BLaER1 treated with 17β-estradiol and CSF1 and Interleukin-3, amounts not matched to agents 10 nM and 100 nM (cell line): ENCODE measurements at regions not wholly inside any gene's neighbourhood (a gene's known extent, or its start where the extent isn't known, plus 50 kb on each side); places are given as distances from the start of the nearest gene placed in this dataset.

Experiments
- H3K27ac ChIP-seq, 11 experiments: shearing (Covaris generic); formaldehyde crosslinking; 2 replicates each; pipeline ENCODE4 v1.8.1; 2022
- H3K27me3 ChIP-seq, 11 experiments: shearing (Covaris generic); formaldehyde crosslinking; 2 replicates each; pipeline ENCODE4 v1.8.1; 2022
- H3K36me3 ChIP-seq, 11 experiments: shearing (Covaris generic); formaldehyde crosslinking; 2 replicates each; pipeline ENCODE4 v1.8.1; 2022
- H3K4me1 ChIP-seq, 10 experiments: shearing (Covaris generic); formaldehyde crosslinking; 2 replicates each; pipeline ENCODE4 v1.8.1; 2022
- H3K4me2 ChIP-seq, 11 experiments: shearing (Covaris generic); formaldehyde crosslinking; 2 replicates each; pipeline ENCODE4 v1.8.1; 2022
- H3K4me3 ChIP-seq, 10 experiments: shearing (Covaris generic); formaldehyde crosslinking; 2 replicates each; pipeline ENCODE4 v1.8.1; 2022
- H3K9ac ChIP-seq, 11 experiments: shearing (Covaris generic); formaldehyde crosslinking; 2 replicates each; pipeline ENCODE4 v1.8.1; 2022
- H3K9me3 ChIP-seq, 11 experiments: shearing (Covaris generic); formaldehyde crosslinking; replicated peaks in 1 of 11; 2 replicates each; pipeline ENCODE4 v1.8.1; 2022
- H4K20me1 ChIP-seq, 11 experiments: shearing (Covaris generic); formaldehyde crosslinking; 2 replicates each; pipeline ENCODE4 v1.8.1; 2022
- Cebpa-rat ChIP-seq, 11 experiments: shearing (Covaris generic); IDR thresholded peaks; 2 replicates each; pipeline ENCODE4 v1.8.1; 2022

GRCh38 chr5:152907488-152908245 lies 502.6 kb upstream of the NMUR2 start:
- Histone ChIP-seq H3K36me3 (no peaks in the 10 kb centered on the region), H3K4me2 (no peak overlapping the region), H4K20me1 (no peaks in the 10 kb centered on the region), H3K27me3 (no peaks in the 10 kb centered on the region), H3K27ac (no peak overlapping the region), H3K9ac (no peak overlapping the region), H3K4me3 (no peak overlapping the region), H3K4me1 (no peaks in the 10 kb centered on the region), H3K9me3 (no peaks in the 10 kb centered on the region)
- no peak for TF ChIP-seq Cebpa-rat (IDR thresholded peaks at IDR 0.05)

- no peak for TF ChIP-seq Cebpa-rat (IDR thresholded peaks at IDR 0.05)
- Histone ChIP-seq H3K36me3 (no peaks in the 10 kb centered on the region), H3K4me2 (no peak overlapping the region), H3K27me3 (no peaks in the 10 kb centered on the region), H3K9ac (no peak overlapping the region), H3K4me3 (no peak overlapping the region), H3K4me1 (no peaks in the 10 kb centered on the region), H4K20me1 (no peaks in the 10 kb centered on the region), H3K9me3 (no peaks in the 10 kb centered on the region), H3K27ac (no peak overlapping the region)
Measured at GRCh38 chr5:152912924-152913323, 507.8 kb upstream of the NMUR2 start.

- Histone ChIP-seq H3K4me2 (no peak overlapping the region), H3K36me3 (no peaks in the 10 kb centered on the region)
- TF ChIP-seq Cebpa-rat (IDR thresholded peaks at IDR 0.05), result no peak
Measured at GRCh38 chr5:152932621-152933020, 527.5 kb upstream of the NMUR2 start.

DNA sequence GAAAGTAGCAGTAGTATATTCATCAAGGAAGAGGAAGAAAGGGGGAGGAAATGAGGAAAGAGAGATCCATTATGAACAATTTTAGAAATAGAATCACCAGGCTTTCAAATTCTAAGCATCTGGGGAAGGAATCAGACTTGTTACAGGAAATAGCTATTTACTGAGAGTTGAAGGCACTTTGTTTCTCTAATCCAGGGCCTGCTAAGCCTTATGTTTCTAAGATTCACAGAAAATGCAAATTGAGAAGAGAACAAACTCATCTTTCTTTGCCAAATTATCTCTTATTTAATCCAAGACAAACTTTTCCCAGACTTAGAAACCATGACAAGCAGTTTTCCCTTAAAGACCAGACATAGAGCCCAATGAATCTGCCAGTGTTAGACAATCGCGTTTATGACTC lies 528.0 kb upstream of the NMUR2 start:
- Histone ChIP-seq H3K9ac (no peak overlapping the region), H3K9me3 (peaks cover 5 to 11% (median 8%) of the 10 kb centered on the region in 11 experiments), H3K27ac (no peak overlapping the region), H3K4me2 (no peak overlapping the region), H4K20me1 (no peaks in the 10 kb centered on the region), H3K36me3 (no peaks in the 10 kb centered on the region), H3K4me1 (peaks cover 0 to 4% (median 0%) of the 10 kb centered on the region in 10 experiments; a peak in 1 of 20 replicates), H3K4me3 (no peak overlapping the region), H3K27me3 (no peaks in the 10 kb centered on the region)
- no peak for TF ChIP-seq Cebpa-rat (IDR thresholded peaks at IDR 0.05)

More at GRCh38 chr5:152932621-152933020, 527.5 kb upstream of the NMUR2 start:
- Histone ChIP-seq H3K27ac (no peak overlapping the region), H4K20me1 (no peaks in the 10 kb centered on the region), H3K4me1 (peaks cover 0 to 4% (median 0%) of the 10 kb centered on the region in 10 experiments; a peak in 1 of 20 replicates), H3K4me3 (no peak overlapping the region), H3K27me3 (no peaks in the 10 kb centered on the region), H3K9me3 (peaks cover under 1 to 7% (median 4%) of the 10 kb centered on the region in 11 experiments; a peak in 15 of 22 replicates), H3K9ac (no peak overlapping the region)

- no peak overlapping the region for H3K4me2 ChIP-seq
- H3K4me1 ChIP-seq, result peaks cover 0 to 4% (median 0%) of the 10 kb centered on the region in 10 experiments; a peak in 1 of 20 replicates
- no peak for TF ChIP-seq Cebpa-rat (IDR thresholded peaks at IDR 0.05)
- peaks cover 12 to 21% (median 16%) of the 10 kb centered on the region in 11 experiments for H3K9me3 ChIP-seq
- no peak overlapping the region for H3K27ac ChIP-seq
- H3K27me3 ChIP-seq, result no peaks in the 10 kb centered on the region
- H4K20me1 ChIP-seq, result no peaks in the 10 kb centered on the region
- no peaks in the 10 kb centered on the region for H3K36me3 ChIP-seq
- no peak overlapping the region for H3K9ac ChIP-seq
- no peak overlapping the region for H3K4me3 ChIP-seq
Measured at GRCh38 chr5:152938630-152939029, 533.6 kb upstream of the NMUR2 start.

DNA sequence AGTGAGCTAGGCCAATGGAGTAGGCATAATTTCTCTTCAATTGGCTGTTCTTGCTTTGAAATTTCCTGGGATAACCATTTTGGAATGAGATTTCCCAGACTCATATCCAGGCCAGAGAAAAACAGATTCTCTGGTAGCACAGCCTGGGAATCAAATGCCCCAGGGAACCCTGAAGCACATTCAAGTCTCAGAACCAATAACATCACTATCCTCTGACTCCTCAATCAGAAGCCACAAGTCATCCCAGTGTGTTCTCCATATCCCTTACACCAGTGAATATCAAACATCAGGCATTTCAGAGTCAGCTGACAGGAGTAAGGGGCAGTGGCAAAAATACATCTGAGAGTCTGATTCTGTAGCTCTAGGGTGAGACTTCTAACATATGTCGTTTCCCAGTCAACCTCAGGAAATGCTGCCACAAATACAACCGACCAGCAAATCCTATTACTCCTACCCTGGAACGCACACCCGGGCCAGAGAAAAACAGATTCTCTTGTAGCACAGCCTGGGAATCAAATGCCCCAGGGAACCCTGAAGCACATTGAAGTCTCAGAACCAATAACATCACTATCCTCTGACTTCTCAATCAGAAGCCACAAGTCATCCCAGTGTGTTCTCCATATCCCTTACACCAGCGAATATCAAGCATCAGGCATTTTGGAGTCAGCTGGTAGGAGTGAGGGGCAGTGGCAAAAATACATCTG lies 537.7 kb upstream of the NMUR2 start:
- no peak for TF ChIP-seq Cebpa-rat (IDR thresholded peaks at IDR 0.05)
- Histone ChIP-seq H3K27ac (no peak overlapping the region), H3K4me1 (no peaks in the 10 kb centered on the region), H3K9me3 (peaks cover 5 to 15% (median 11%) of the 10 kb centered on the region in 11 experiments), H3K4me3 (no peak overlapping the region), H3K9ac (no peak overlapping the region), H3K27me3 (no peaks in the 10 kb centered on the region), H3K4me2 (no peak overlapping the region), H3K36me3 (no peaks in the 10 kb centered on the region), H4K20me1 (no peaks in the 10 kb centered on the region)

DNA sequence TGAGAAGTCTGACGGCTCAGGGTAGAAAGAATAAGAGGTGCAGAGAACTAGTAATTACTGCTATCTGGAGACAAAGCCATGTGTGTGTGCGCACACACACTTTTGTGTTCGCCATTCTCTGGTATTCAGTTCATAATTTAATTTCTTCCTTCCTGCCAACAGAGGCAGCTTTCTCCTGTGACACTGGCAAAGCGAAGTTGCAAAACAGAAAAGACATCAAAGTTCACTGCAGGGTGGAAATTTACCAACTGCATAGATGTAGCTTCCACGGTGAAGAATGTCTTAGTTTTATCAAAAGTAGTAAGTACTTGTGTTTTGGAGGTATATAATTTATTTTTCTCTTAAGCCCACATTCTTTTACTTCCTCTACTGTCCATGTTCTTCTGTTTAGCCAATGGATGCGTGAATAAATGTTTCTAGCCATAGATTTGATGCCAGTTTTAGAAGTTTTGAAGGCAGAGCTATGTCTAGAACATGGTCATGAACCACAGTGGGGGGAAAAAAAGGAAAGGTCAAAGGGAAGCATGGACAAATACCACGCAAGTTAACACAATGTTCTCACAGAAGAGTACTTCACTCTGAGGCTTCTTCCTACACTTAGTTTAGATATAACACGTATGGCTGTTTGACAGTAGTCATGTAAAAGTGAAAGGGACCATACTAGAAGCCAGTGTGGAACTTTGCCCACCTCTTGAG lies 536.5 kb upstream of the GRIA1 start:
- Histone ChIP-seq H3K9ac (no peak overlapping the region), H3K27me3 (no peaks in the 10 kb centered on the region), H4K20me1 (no peaks in the 10 kb centered on the region), H3K36me3 (no peaks in the 10 kb centered on the region), H3K4me3 (no peak overlapping the region), H3K4me2 (no peak overlapping the region), H3K4me1 (no peaks in the 10 kb centered on the region), H3K27ac (no peak overlapping the region), H3K9me3 (no peaks in the 10 kb centered on the region)
- TF ChIP-seq Cebpa-rat (IDR thresholded peaks at IDR 0.05), result no peak

- TF ChIP-seq Cebpa-rat (IDR thresholded peaks at IDR 0.05), result no peak
- Histone ChIP-seq H3K4me3 (no peak overlapping the region), H3K27ac (no peak overlapping the region), H4K20me1 (no peaks in the 10 kb centered on the region), H3K9me3 (no peaks in the 10 kb centered on the region), H3K27me3 (no peaks in the 10 kb centered on the region), H3K4me1 (no peaks in the 10 kb centered on the region), H3K9ac (no peak overlapping the region), H3K4me2 (no peak overlapping the region), H3K36me3 (no peaks in the 10 kb centered on the region)
Measured at GRCh38 chr5:152956943-152957613, 533.4 kb upstream of the GRIA1 start.
